K562 (cell line): ENCODE measurements at regions not wholly inside any gene's neighbourhood (a gene's known extent, or its start where the extent isn't known, plus 50 kb on each side); places are given as distances from the start of the nearest gene placed in this dataset.

Experiments
- ATAC-seq: fragments of 200-7000 bp; cut with Tn5 transposase; 3 replicates; pipeline ENCODE4 v1.9.1; 2020; ENCODE audit warnings: moderate library complexity
- BruUV-seq: library from RNA; stranded (reverse); fragments of 400-500 nt; replicated peaks from 2 replicates; lab custom pipeline; 2021; lab: Mats Ljungman, UMichigan
- CTCF ChIA-PET: fragments of 300-600 bp; formaldehyde crosslinking; extraction: SDS; loops from one replicate; lab custom pipeline; 2021; ENCODE audit warnings: low intra/inter-chr PET ratio; lab: Yijun Ruan, JAX
- POLR2A ChIA-PET: fragments of 300-600, 350-650 bp; sonication (Branson Sonifier 250); formaldehyde crosslinking; extraction: SDS; loops from one replicate; lab custom pipeline; 2021; ENCODE audit warnings: antibody characterized with exemption, inconsistent platforms; lab: Yijun Ruan, JAX
- DNase-seq, 4 experiments: peaks; one replicate each; pipeline versions ENCODE4 v3.0.0 to v3.0.0-alpha.2; 2011 to 2018; ENCODE audit warnings: low spot score in 3 of 4, mixed read lengths in 3 of 4; ENCODE audit errors: extremely low read depth in 1 of 4
- FAIRE-seq: peaks from 2 replicates; lab custom pipeline; 2011; peaks lifted over from hg19 to GRCh38; lab: Jason Lieb, UNC
- H2AFZ ChIP-seq: 2 replicates; pipeline ENCODE4 v1.6.0; 2011; ENCODE audit warnings: low read depth, low read length, control low read depth, inconsistent platforms
- H3K27ac ChIP-seq: fragments of 200-600 bp; 3 replicates; pipeline ENCODE4 v1.8.0; 2011; ENCODE audit warnings: low read depth, mild to moderate bottlenecking, control low read depth, inconsistent platforms, low read length, moderate library complexity, mixed read lengths; ENCODE audit errors: extremely low read depth
- H3K27me3 ChIP-seq, 2 experiments: fragments of 300-600 bp in 1 of 2; 2 replicates in 1 of 2; 3 replicates in 1 of 2; pipeline versions ENCODE4 v1.6.0 to v1.8.0; 2011; ENCODE audit warnings: inconsistent platforms in 2 of 2, low read length in 2 of 2, mild to moderate bottlenecking in 1 of 2, mixed read lengths in 1 of 2, moderate library complexity in 1 of 2; ENCODE audit not compliant: control insufficient read depth in 2 of 2, insufficient read depth in 2 of 2
- H3K36me3 ChIP-seq: fragments of 300-600 bp; 3 replicates; pipeline ENCODE4 v1.8.0; 2011; ENCODE audit warnings: mild to moderate bottlenecking, low read length, inconsistent platforms; ENCODE audit not compliant: control insufficient read depth, insufficient read depth
- H3K4me1 ChIP-seq, 2 experiments: fragments of 200-600 bp in 1 of 2; replicated peaks in 1 of 2; 2 replicates in 1 of 2; 3 replicates in 1 of 2; pipeline versions ENCODE4 v1.5.1 to v1.8.0; 2011; ENCODE audit warnings: inconsistent platforms in 2 of 2, low read length in 2 of 2, mild to moderate bottlenecking in 1 of 2, mixed read lengths in 1 of 2, moderate library complexity in 1 of 2; ENCODE audit not compliant: control insufficient read depth in 2 of 2, insufficient read depth in 2 of 2
- H3K4me2 ChIP-seq: 2 replicates; pipeline ENCODE4 v1.6.1; 2011; ENCODE audit warnings: low read length, control low read depth, inconsistent platforms, mixed read lengths; ENCODE audit not compliant: insufficient read depth
- H3K4me3 ChIP-seq: fragments of 200-600 bp; sonication (generic), shearing (Covaris generic); 2 replicates; pipeline ENCODE4 v1.5.1; 2016; ENCODE audit warnings: control low read depth, inconsistent platforms
- H3K79me2 ChIP-seq: fragments of 200-600 bp; 3 replicates; pipeline ENCODE4 v1.8.0; 2011; ENCODE audit warnings: low read length, inconsistent platforms; ENCODE audit not compliant: control insufficient read depth, insufficient read depth
- H3K9ac ChIP-seq, 2 experiments: 2 replicates each; pipeline versions ENCODE4 v1.6.0 to v1.6.1; 2011; ENCODE audit warnings: low read depth in 2 of 2, low read length in 2 of 2, control low read depth in 1 of 2, inconsistent platforms in 1 of 2, mild to moderate bottlenecking in 1 of 2, mixed read lengths in 1 of 2; ENCODE audit not compliant: insufficient read depth in 1 of 2
- H3K9me1 ChIP-seq: one replicate; pipeline ENCODE4 v1.6.0; 2011; ENCODE audit warnings: inconsistent platforms, mild to moderate bottlenecking, low read length, moderate library complexity; ENCODE audit not compliant: control insufficient read depth, insufficient read depth
- H3K9me3 ChIP-seq: replicated peaks from 2 replicates; pipeline ENCODE4 v1.5.1; 2011; ENCODE audit warnings: low read depth, low read length, inconsistent platforms; ENCODE audit not compliant: control insufficient read depth, insufficient read depth
- H4K20me1 ChIP-seq: replicated peaks from 2 replicates; pipeline ENCODE4 v1.6.1; 2011; ENCODE audit warnings: low read length, inconsistent platforms, mixed read lengths; ENCODE audit not compliant: control insufficient read depth, insufficient read depth
- BCOR ChIP-seq: fragments of 450-650 bp; IDR thresholded peaks from 2 replicates; pipeline ENCODE4 v1.6.1; 2016
- CBX2 ChIP-seq: fragments of 200-600 bp; sonication (generic); IDR thresholded peaks from one replicate; pipeline ENCODE4 v1.6.1; 2012; ENCODE audit warnings: mild to moderate bottlenecking, low read length, inconsistent platforms; ENCODE audit not compliant: insufficient read depth, poor library complexity, severe bottlenecking
- MYNN ChIP-seq, 2 experiments: sonication (generic); formaldehyde crosslinking in 1 of 2; IDR thresholded peaks; 2 replicates each; pipeline versions ENCODE4 v1.5.0 to v1.6.1; 2016 to 2020; ENCODE audit warnings: antibody characterized with exemption in 1 of 2, missing genetic modification reagents in 1 of 2
- POLR2G ChIP-seq: fragments of 200-400 bp; formaldehyde crosslinking; IDR thresholded peaks from 2 replicates; pipeline ENCODE4 v1.6.1; 2017; ENCODE audit warnings: low read depth, mild to moderate bottlenecking, antibody characterized with exemption, low read length, moderate library complexity
- POLR2H ChIP-seq: IDR thresholded peaks from 2 replicates; pipeline ENCODE4 v1.6.1; 2016; ENCODE audit warnings: missing genetic modification characterization, low read depth, mild to moderate bottlenecking, control low read depth, missing compliant biosample characterization, moderate library complexity
- SMAD4 ChIP-seq: fragments of 250-450 bp; sonication (Bioruptor Pico); conservative IDR thresholded peaks from 2 replicates; pipeline ENCODE4 v1.8.0; 2021; ENCODE audit warnings: inconsistent platforms, mild to moderate bottlenecking, moderate library complexity
- SREBF2 ChIP-seq: sonication (generic); formaldehyde crosslinking; IDR thresholded peaks from 2 replicates; pipeline ENCODE4 v1.4.0; 2020; ENCODE audit warnings: mild to moderate bottlenecking, missing genetic modification reagents
- WGBS: fragments of 100-300 bp; shearing (Covaris generic); methylation state at CpG from one replicate; pipeline ENCODE4 v1.1.6; 2016; ENCODE audit warnings: low coverage, mixed read lengths; ENCODE audit not compliant: insufficient coverage; ENCODE audit errors: missing lambda C conversion rate; 5-methylcytosine and 5-hydroxymethylcytosine counted together
- in situ Hi-C: fragments of 300-500 bp; cut with MboI; formaldehyde crosslinking; loops from 4 replicates; pipeline ENCODE4 v1.15.0; 2018; ENCODE audit warnings: inconsistent platforms, mixed read lengths
- intact Hi-C: fragments of 100-400 bp; cut with micrococcal nuclease; formaldehyde crosslinking; loops from 2 replicates; pipeline ENCODE4 v1.14.2; 2022
- TF ChIP-seq, protein P1 (sequence below): IDR thresholded peaks from 2 replicates; pipeline ENCODE4 v1.6.1; 2011; ENCODE audit warnings: borderline replicate concordance, low read depth, mild to moderate bottlenecking, moderate library complexity, low read length; ENCODE audit not compliant: insufficient read depth, poor library complexity, severe bottlenecking
- TF ChIP-seq, protein P2 (sequence below): fragments of 450-650 bp; IDR thresholded peaks from 2 replicates; pipeline ENCODE4 v1.7.0; 2016; ENCODE audit warnings: borderline replicate concordance

GRCh38 chr14:54291491-54292191 is 105.2 kb upstream of the CDKN3 start (continued):
- TF ChIP-seq, protein P1, sequence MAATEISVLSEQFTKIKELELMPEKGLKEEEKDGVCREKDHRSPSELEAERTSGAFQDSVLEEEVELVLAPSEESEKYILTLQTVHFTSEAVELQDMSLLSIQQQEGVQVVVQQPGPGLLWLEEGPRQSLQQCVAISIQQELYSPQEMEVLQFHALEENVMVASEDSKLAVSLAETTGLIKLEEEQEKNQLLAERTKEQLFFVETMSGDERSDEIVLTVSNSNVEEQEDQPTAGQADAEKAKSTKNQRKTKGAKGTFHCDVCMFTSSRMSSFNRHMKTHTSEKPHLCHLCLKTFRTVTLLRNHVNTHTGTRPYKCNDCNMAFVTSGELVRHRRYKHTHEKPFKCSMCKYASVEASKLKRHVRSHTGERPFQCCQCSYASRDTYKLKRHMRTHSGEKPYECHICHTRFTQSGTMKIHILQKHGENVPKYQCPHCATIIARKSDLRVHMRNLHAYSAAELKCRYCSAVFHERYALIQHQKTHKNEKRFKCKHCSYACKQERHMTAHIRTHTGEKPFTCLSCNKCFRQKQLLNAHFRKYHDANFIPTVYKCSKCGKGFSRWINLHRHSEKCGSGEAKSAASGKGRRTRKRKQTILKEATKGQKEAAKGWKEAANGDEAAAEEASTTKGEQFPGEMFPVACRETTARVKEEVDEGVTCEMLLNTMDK: no peak
- no peak for TF ChIP-seq BCOR

GRCh38 chr14:54294802-54295201 is 102.0 kb upstream of the CDKN3 start:
- H3K9ac ChIP-seq: no peak overlapping the region
- no peaks in the 10 kb centered on the region for H3K9me1 ChIP-seq
- ChIA-PET POLR2A (no interaction called here), CTCF (no interaction called here)
- no peak overlapping the region for H3K4me2 ChIP-seq
- H3K36me3 ChIP-seq: no peaks in the 10 kb centered on the region
- no peaks in the 10 kb centered on the region for H3K9me3 ChIP-seq
- DNase-seq (no peak), FAIRE-seq (no peak), ATAC-seq (no peak)
- H3K79me2 ChIP-seq: no peaks in the 10 kb centered on the region
- 0% methylated on average over 3 of the region's 3 CpGs for WGBS
- BruUV-seq: no TSS peak
- in situ Hi-C loops: no loop called here
- no peaks in the 10 kb centered on the region for H3K27me3 ChIP-seq
- H4K20me1 ChIP-seq: no peaks in the 10 kb centered on the region
- H2AFZ ChIP-seq: no peak overlapping the region
- no peak overlapping the region for H3K27ac ChIP-seq
- intact Hi-C loops: no loop called here
- no peaks in the 10 kb centered on the region for H3K4me1 ChIP-seq
- H3K4me3 ChIP-seq: no peak overlapping the region
- TF ChIP-seq POLR2H (tag): no peak
- no peak for TF ChIP-seq POLR2G
- TF ChIP-seq CBX2: no peak
- TF ChIP-seq MYNN (IDR thresholded peaks at IDR 0.05): no peak
- no peak for TF ChIP-seq MYNN (CRISPR knock-in tag; IDR thresholded peaks at IDR 0.05)
- TF ChIP-seq SREBF2 (CRISPR knock-in tag): no peak
- TF ChIP-seq SMAD4 (CRISPR knock-in tag): no peak
- TF ChIP-seq, protein P2, sequence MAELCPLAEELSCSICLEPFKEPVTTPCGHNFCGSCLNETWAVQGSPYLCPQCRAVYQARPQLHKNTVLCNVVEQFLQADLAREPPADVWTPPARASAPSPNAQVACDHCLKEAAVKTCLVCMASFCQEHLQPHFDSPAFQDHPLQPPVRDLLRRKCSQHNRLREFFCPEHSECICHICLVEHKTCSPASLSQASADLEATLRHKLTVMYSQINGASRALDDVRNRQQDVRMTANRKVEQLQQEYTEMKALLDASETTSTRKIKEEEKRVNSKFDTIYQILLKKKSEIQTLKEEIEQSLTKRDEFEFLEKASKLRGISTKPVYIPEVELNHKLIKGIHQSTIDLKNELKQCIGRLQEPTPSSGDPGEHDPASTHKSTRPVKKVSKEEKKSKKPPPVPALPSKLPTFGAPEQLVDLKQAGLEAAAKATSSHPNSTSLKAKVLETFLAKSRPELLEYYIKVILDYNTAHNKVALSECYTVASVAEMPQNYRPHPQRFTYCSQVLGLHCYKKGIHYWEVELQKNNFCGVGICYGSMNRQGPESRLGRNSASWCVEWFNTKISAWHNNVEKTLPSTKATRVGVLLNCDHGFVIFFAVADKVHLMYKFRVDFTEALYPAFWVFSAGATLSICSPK: no peak
